NT2/D1 (cell line): ENCODE measurements at regions not wholly inside any gene's neighbourhood (a gene's known extent, or its start where the extent isn't known, plus 50 kb on each side); places are given as distances from the start of the nearest gene placed in this dataset.

Experiments
- SUZ12 ChIP-seq: IDR thresholded peaks from 2 replicates; pipeline ENCODE4 v1.6.1; 2011; ENCODE audit not compliant: insufficient read length, insufficient read depth; ENCODE audit errors: extremely low read depth
- YY1 ChIP-seq: IDR thresholded peaks from 2 replicates; pipeline ENCODE4 v1.6.1; 2011; ENCODE audit not compliant: insufficient read length, insufficient read depth

- TF ChIP-seq YY1 (no peak), SUZ12 (no peak)
Measured at GRCh38 chrX:23185951-23186350, 148.7 kb upstream of the PTCHD1 start.
